CD14-positive monocyte (primary cell): ENCODE measurements at regions not wholly inside any gene's neighbourhood (a gene's known extent, or its start where the extent isn't known, plus 50 kb on each side); places are given as distances from the start of the nearest gene placed in this dataset.

Source experiments
- DNase-seq, 3 donors: peaks; one replicate each; pipeline ENCODE4 v3.0.0-alpha.2; 2011 to 2022
- H2AFZ ChIP-seq: 2 replicates; pipeline ENCODE4 v1.6.0; 2012; ENCODE audit warnings: mild to moderate bottlenecking, low read depth, low read length, inconsistent platforms; ENCODE audit not compliant: insufficient read depth, poor library complexity, severe bottlenecking
- H3K27ac ChIP-seq, 2 donors: 1 replicate in 1 of 2; 2 replicates in 1 of 2; pipeline ENCODE4 v1.5.1; 2012 to 2013; ENCODE audit warnings: low read length in 2 of 2, control low read depth in 1 of 2, inconsistent platforms in 1 of 2, low read depth in 1 of 2, mild to moderate bottlenecking in 1 of 2
- H3K27me3 ChIP-seq, 2 donors: one replicate each; pipeline versions ENCODE4 v1.6.0 to v1.6.1; 2011 to 2013; ENCODE audit warnings: low read length in 2 of 2; ENCODE audit not compliant: control insufficient read depth in 2 of 2, insufficient read depth in 2 of 2
- H3K36me3 ChIP-seq, 2 donors: replicated peaks in 1 of 2; 1 replicate in 1 of 2; 2 replicates in 1 of 2; pipeline versions ENCODE4 v1.5.1 to v1.6.1; 2012 to 2013; ENCODE audit warnings: low read length in 2 of 2, control low read depth in 1 of 2, inconsistent platforms in 1 of 2, mild to moderate bottlenecking in 1 of 2; ENCODE audit not compliant: insufficient read depth in 2 of 2, control insufficient read depth in 1 of 2
- H3K4me1 ChIP-seq, 2 donors: 1 replicate in 1 of 2; 2 replicates in 1 of 2; pipeline versions ENCODE4 v1.5.1 to v1.6.1; 2012 to 2013; ENCODE audit warnings: low read length in 2 of 2, control low read depth in 1 of 2, inconsistent platforms in 1 of 2, mild to moderate bottlenecking in 1 of 2, moderate library complexity in 1 of 2; ENCODE audit not compliant: insufficient read depth in 2 of 2, control insufficient read depth in 1 of 2
- H3K4me2 ChIP-seq: replicated peaks from 2 replicates; pipeline ENCODE3; 2012; ENCODE audit warnings: low read length, moderate library complexity, mild to moderate bottlenecking; ENCODE audit not compliant: poor library complexity, severe bottlenecking; ENCODE audit errors: extremely low read depth
- H3K4me3 ChIP-seq, 3 experiments: fragments of 200-600 bp in 1 of 3; sonication (generic) in 1 of 3; replicated peaks in 1 of 3; 1 replicate in 2 of 3; 2 replicates in 1 of 3; pipeline ENCODE4 v1.5.1; 2011 to 2013; ENCODE audit warnings: low read length in 3 of 3, mild to moderate bottlenecking in 3 of 3, control low read depth in 2 of 3, low read depth in 2 of 3, inconsistent platforms in 1 of 3, moderate library complexity in 1 of 3
- H3K79me2 ChIP-seq: 2 replicates; pipeline ENCODE4 v1.6.0; 2012; ENCODE audit warnings: mild to moderate bottlenecking, control low read depth, inconsistent platforms, low read length, moderate library complexity; ENCODE audit not compliant: insufficient read depth
- H3K9ac ChIP-seq: 2 replicates; pipeline ENCODE4 v1.6.0; 2017; ENCODE audit warnings: low read length, mild to moderate bottlenecking; ENCODE audit not compliant: insufficient read depth, poor library complexity, severe bottlenecking
- H3K9me3 ChIP-seq, 2 donors: replicated peaks in 1 of 2; 1 replicate in 1 of 2; 2 replicates in 1 of 2; pipeline versions ENCODE4 v1.5.1 to v1.6.1; 2012 to 2013; ENCODE audit warnings: low read length in 2 of 2, control low read depth in 1 of 2; ENCODE audit not compliant: control insufficient read depth in 1 of 2, insufficient read depth in 1 of 2
- H4K20me1 ChIP-seq: 2 replicates; pipeline ENCODE4 v1.6.0; 2012; ENCODE audit warnings: mild to moderate bottlenecking, low read length, control low read depth, moderate library complexity; ENCODE audit not compliant: insufficient read depth
- H3K27ac Mint-ChIP-seq, 7 donors: one replicate each; pipeline ENCODE4 v1.8.0; 2020; ENCODE audit warnings: mild to moderate bottlenecking in 7 of 7, mixed read lengths in 7 of 7, moderate library complexity in 6 of 7, inconsistent platforms in 2 of 7
- H3K27me3 Mint-ChIP-seq, 3 donors: one replicate each; pipeline ENCODE4 v1.8.0; 2021 to 2022; ENCODE audit warnings: low read depth in 3 of 3, mild to moderate bottlenecking in 3 of 3, mixed read lengths in 3 of 3, moderate library complexity in 3 of 3, inconsistent platforms in 1 of 3
- H3K36me3 Mint-ChIP-seq, 2 donors: one replicate each; pipeline ENCODE4 v1.8.0; 2020; ENCODE audit warnings: mixed read lengths in 2 of 2, inconsistent platforms in 1 of 2, mild to moderate bottlenecking in 1 of 2
- H3K4me1 Mint-ChIP-seq: one replicate; pipeline ENCODE4 v1.8.0; 2020; ENCODE audit warnings: mild to moderate bottlenecking, mixed read lengths
- H3K4me3 Mint-ChIP-seq, 2 donors: one replicate each; pipeline ENCODE4 v1.8.0; 2020; ENCODE audit warnings: mild to moderate bottlenecking in 2 of 2, mixed read lengths in 2 of 2, moderate library complexity in 1 of 2
- H3K9me3 Mint-ChIP-seq, 7 donors: one replicate each; pipeline ENCODE4 v1.8.0; 2020 to 2022; ENCODE audit warnings: mixed read lengths in 7 of 7, mild to moderate bottlenecking in 6 of 7, moderate library complexity in 6 of 7, inconsistent platforms in 2 of 7
- WGBS: methylation state at CpG from one replicate; pipeline ENCODE4 v1.1.5; 2013; ENCODE audit warnings: missing lambda C conversion rate; ENCODE audit not compliant: insufficient coverage; 5-methylcytosine and 5-hydroxymethylcytosine counted together
- intact Hi-C, 2 donors: fragments of 100-400 bp; cut with micrococcal nuclease; formaldehyde crosslinking; loops; one replicate each; pipeline versions ENCODE4 v1.15.0 to v1.15.1; 2023
- TF ChIP-seq, protein P1 (sequence below): fragments of 200-600 bp; IDR thresholded peaks from one replicate; pipeline ENCODE4 v1.8.0; 2022; ENCODE audit warnings: antibody characterized with exemption, mild to moderate bottlenecking

DNA sequence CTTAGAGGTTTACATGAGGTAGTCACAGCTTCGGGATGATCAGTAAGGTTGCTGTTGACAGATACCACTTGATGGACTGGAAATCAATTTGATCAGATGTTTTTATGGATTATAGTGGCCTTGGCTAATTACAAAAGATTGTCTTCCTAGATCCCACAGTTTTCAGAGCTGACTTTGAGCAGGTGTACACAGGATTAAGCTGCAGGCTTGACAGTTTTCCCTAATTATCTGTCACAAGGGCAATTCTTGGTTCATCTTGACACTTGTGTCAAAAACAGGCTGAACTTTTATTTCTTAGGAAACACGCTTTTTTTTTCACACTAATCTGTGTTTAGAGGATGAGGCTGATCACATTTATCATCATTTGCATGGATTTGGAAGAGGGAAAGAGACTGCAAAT, 824.0 kb upstream of the PIK3C3 start:
- Histone ChIP-seq H4K20me1 (no peaks in the 10 kb centered on the region), H3K79me2 (no peaks in the 10 kb centered on the region), H3K27me3 (no peaks in the 10 kb centered on the region), H3K4me1 (no peaks in the 10 kb centered on the region), H3K9me3 (no peaks in the 10 kb centered on the region), H3K4me3 (no peak overlapping the region), H3K27ac (no peak overlapping the region), H2AFZ (no peak overlapping the region), H3K9ac (no peak overlapping the region), H3K36me3 (no peaks in the 10 kb centered on the region), H3K4me2 (no peak overlapping the region)
- TF ChIP-seq, protein P1, sequence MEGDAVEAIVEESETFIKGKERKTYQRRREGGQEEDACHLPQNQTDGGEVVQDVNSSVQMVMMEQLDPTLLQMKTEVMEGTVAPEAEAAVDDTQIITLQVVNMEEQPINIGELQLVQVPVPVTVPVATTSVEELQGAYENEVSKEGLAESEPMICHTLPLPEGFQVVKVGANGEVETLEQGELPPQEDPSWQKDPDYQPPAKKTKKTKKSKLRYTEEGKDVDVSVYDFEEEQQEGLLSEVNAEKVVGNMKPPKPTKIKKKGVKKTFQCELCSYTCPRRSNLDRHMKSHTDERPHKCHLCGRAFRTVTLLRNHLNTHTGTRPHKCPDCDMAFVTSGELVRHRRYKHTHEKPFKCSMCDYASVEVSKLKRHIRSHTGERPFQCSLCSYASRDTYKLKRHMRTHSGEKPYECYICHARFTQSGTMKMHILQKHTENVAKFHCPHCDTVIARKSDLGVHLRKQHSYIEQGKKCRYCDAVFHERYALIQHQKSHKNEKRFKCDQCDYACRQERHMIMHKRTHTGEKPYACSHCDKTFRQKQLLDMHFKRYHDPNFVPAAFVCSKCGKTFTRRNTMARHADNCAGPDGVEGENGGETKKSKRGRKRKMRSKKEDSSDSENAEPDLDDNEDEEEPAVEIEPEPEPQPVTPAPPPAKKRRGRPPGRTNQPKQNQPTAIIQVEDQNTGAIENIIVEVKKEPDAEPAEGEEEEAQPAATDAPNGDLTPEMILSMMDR: no peak
- H3K27me3 Mint-ChIP-seq: peaks cover 0 to 2% (median 0%) of the 10 kb centered on the region in 3 donors
- no peaks in the 10 kb centered on the region for H3K4me1 Mint-ChIP-seq
- WGBS: no CpG with 5 or more reads among the region's 2 CpGs
- intact Hi-C loops: no loop called here
- H3K4me3 Mint-ChIP-seq: no peak overlapping the region
- peaks cover 0 to 4% (median 0%) of the 10 kb centered on the region in 7 donors for H3K9me3 Mint-ChIP-seq
- no peak overlapping the region for H3K27ac Mint-ChIP-seq
- no peak for DNase-seq
- H3K36me3 Mint-ChIP-seq: no peaks in the 10 kb centered on the region

DNA sequence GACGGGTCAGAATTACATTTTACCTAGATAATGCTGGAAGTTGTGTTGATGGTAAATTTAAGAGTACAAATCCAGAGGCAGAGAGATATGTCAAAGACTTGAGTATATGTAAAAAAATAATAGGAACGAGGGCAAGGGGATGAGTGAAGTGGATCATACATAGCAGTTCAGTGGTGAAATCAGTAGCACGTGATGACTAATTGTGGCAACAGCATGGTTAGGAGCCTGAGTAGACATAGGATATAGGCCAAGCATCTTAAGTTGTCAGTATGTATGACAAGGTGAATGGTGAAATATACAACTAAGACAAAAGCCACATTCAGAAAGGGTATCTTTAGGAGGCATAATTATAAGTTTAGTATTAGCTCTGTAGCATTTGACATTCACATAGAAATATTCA, 826.5 kb upstream of the PIK3C3 start:
- no peak for DNase-seq
- Histone ChIP-seq H3K36me3 (no peaks in the 10 kb centered on the region), H3K79me2 (no peaks in the 10 kb centered on the region), H3K4me3 (no peak overlapping the region), H3K4me1 (no peaks in the 10 kb centered on the region), H3K27me3 (no peaks in the 10 kb centered on the region), H3K4me2 (no peak overlapping the region), H3K9me3 (no peaks in the 10 kb centered on the region), H3K9ac (no peak overlapping the region), H3K27ac (no peak overlapping the region), H2AFZ (no peak overlapping the region), H4K20me1 (no peaks in the 10 kb centered on the region)
- H3K4me1 Mint-ChIP-seq: no peaks in the 10 kb centered on the region
- H3K36me3 Mint-ChIP-seq: no peaks in the 10 kb centered on the region
- peaks cover 0 to 3% (median 0%) of the 10 kb centered on the region in 7 donors for H3K9me3 Mint-ChIP-seq
- TF ChIP-seq, protein P1: no peak
- intact Hi-C loops: no loop called here
- WGBS: 85% methylated on average over 3 of the region's 3 CpGs
- H3K27me3 Mint-ChIP-seq: no peaks in the 10 kb centered on the region
- no peak overlapping the region for H3K4me3 Mint-ChIP-seq
- no peak overlapping the region for H3K27ac Mint-ChIP-seq
